ENCODE measurements at regions not wholly inside any gene's neighbourhood (a gene's known extent, or its start where the extent isn't known, plus 50 kb on each side); places are given as distances from the start of the nearest gene placed in this dataset.

GRCh38 chrX:33339219-33339618 lies 127.9 kb upstream of the DMD start:
- Histone ChIP-seq H3K4me1 (no peaks in the 10 kb centered on the region), H3K9me3 (no peaks in the 10 kb centered on the region), H3K4me3 (peak overlapping the region; percentile 12 to 41 (median 36)), H3K27ac (no peak overlapping the region), H3K27me3 (no peaks in the 10 kb centered on the region), H3K36me3 (no peaks in the 10 kb centered on the region)
- intact Hi-C loops (cut with DNase I; ENCODE audit: low total_unique reads), result loop anchor here (10.0 kb wide), 2 partner anchors 124 to 564 kb away; partner anchors contain the start of gene DMD
- ATAC-seq (peak in 1 of 2 donors; percentile 44), DNase-seq (no peak)
- in situ Hi-C loops (cut with MboI; ENCODE audit: low sequenced_read_pairs in 4 of 4), result no loop called here
- no peak for TF ChIP-seq CTCF (IDR thresholded peaks at IDR 0.05 in 4 of 5, conservative IDR thresholded peaks at IDR 0.05 in 1 of 5)
- TF ChIP-seq POLR2A (IDR thresholded peaks at IDR 0.05), result no peak

- H3K4me3 ChIP-seq, result peak overlapping the region in 2 of 4 donors; percentile 17 to 31
- H3K36me3 ChIP-seq, result no peaks in the 10 kb centered on the region
- intact Hi-C loops (cut with DNase I; ENCODE audit: low total_unique reads), result loop anchor here (10.0 kb wide), 2 partner anchors 122 to 562 kb away; partner anchors contain the start of gene DMD
- TF ChIP-seq POLR2A (IDR thresholded peaks at IDR 0.05) (no peak), CTCF (IDR thresholded peaks at IDR 0.05 in 4 of 5, conservative IDR thresholded peaks at IDR 0.05 in 1 of 5) (peak in 4 of 5 experiments; percentile 35 to 57 (median 40))
- ATAC-seq (peak; percentile 56 to 82), DNase-seq (no peak)
- H3K27ac ChIP-seq, result no peak overlapping the region
- H3K4me1 ChIP-seq, result no peaks in the 10 kb centered on the region
- H3K9me3 ChIP-seq, result no peaks in the 10 kb centered on the region
- in situ Hi-C loops (cut with MboI; ENCODE audit: low sequenced_read_pairs in 4 of 4), result no loop called here
- no peaks in the 10 kb centered on the region for H3K27me3 ChIP-seq
Measured at GRCh38 chrX:33336783-33337182, 125.4 kb upstream of the DMD start.

- intact Hi-C loops (cut with DNase I; ENCODE audit: low total_unique reads) (loop anchor here (10.0 kb wide), 2 partner anchors 118 to 558 kb away; partner anchors contain the start of gene DMD), in situ Hi-C loops (cut with MboI; ENCODE audit: low sequenced_read_pairs in 4 of 4) (no loop called here)
Measured at GRCh38 chrX:33333271-33333670, 121.9 kb upstream of the DMD start.

GRCh38 chrX:33330798-33331197 lies 119.4 kb upstream of the DMD start:
- in situ Hi-C loops (cut with MboI; ENCODE audit: low sequenced_read_pairs in 4 of 4) (no loop called here), intact Hi-C loops (cut with DNase I; ENCODE audit: low total_unique reads) (loop anchor here (10.0 kb wide), 2 partner anchors 116 to 556 kb away; partner anchors contain the start of gene DMD)
- DNase-seq, result no peak

More at GRCh38 chrX:33333271-33333670, 121.9 kb upstream of the DMD start:
- TF ChIP-seq POLR2A (IDR thresholded peaks at IDR 0.05), result no peak
- no peak for TF ChIP-seq CTCF (IDR thresholded peaks at IDR 0.05 in 4 of 5, conservative IDR thresholded peaks at IDR 0.05 in 1 of 5)
- H3K4me3 ChIP-seq, result no peak overlapping the region
- no peaks in the 10 kb centered on the region for H3K4me1 ChIP-seq
- no peak for DNase-seq
- no peak overlapping the region for H3K27ac ChIP-seq
- no peak for ATAC-seq
- H3K27me3 ChIP-seq, result no peaks in the 10 kb centered on the region
- no peaks in the 10 kb centered on the region for H3K9me3 ChIP-seq
- no peaks in the 10 kb centered on the region for H3K36me3 ChIP-seq

More at GRCh38 chrX:33330798-33331197, 119.4 kb upstream of the DMD start:
- Histone ChIP-seq H3K9me3 (no peaks in the 10 kb centered on the region), H3K4me1 (no peaks in the 10 kb centered on the region), H3K27me3 (no peaks in the 10 kb centered on the region), H3K4me3 (no peak overlapping the region), H3K36me3 (no peaks in the 10 kb centered on the region), H3K27ac (no peak overlapping the region)
- TF ChIP-seq POLR2A (IDR thresholded peaks at IDR 0.05), result no peak
- no peak for TF ChIP-seq CTCF (IDR thresholded peaks at IDR 0.05 in 4 of 5, conservative IDR thresholded peaks at IDR 0.05 in 1 of 5)
- ATAC-seq, result no peak

Measured in gastrocnemius medialis (tissue), 4 donors.